ENCODE measurements at regions not wholly inside any gene's neighbourhood (a gene's known extent, or its start where the extent isn't known, plus 50 kb on each side); places are given as distances from the start of the nearest gene placed in this dataset.
A peak's percentile ranks its signal among the peaks of the same experiment; 100 is the strongest.

DNA sequence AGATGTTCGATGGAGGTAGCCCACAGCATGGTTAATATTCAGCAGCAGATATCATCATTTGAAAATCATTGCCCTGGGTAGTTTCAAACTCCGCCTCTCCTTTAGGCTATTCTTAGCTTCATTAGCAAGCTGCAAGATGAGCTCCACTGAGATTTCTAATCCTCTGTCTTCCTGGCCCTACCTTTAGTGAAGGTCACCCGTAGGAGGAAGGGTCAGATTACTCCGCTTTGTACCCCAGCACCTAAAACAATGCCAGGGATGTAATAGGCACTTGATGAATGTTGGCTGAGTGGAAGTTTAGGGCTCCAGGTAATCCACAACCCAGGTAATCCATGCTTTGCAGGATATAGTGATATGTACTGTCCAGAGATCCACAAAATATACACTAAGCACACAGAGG lies 260.1 kb upstream of the MTNR1B start:
- DNase-seq (ENCODE audit: low spot score), result no peak

DNA sequence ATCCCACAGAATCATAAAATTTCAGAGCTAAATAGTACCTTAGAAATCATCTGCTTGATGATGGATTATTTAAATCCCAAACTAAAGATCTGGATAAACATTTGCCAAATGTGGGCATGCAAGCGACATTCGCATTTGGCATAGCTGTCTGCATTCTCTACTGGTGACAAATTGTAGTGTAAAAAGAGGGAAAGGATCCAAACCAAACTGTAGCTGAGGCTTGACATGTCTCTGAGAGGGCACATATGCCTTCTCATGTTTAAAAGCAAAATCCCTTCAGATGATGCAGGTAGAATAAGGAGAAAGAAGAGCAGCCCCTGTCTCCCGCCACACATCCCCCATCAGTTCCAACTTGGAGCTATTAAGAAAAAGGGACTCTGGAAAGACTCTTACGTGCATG lies 257.5 kb upstream of the MTNR1B start:
- no peak for DNase-seq (ENCODE audit: low spot score)

DNA sequence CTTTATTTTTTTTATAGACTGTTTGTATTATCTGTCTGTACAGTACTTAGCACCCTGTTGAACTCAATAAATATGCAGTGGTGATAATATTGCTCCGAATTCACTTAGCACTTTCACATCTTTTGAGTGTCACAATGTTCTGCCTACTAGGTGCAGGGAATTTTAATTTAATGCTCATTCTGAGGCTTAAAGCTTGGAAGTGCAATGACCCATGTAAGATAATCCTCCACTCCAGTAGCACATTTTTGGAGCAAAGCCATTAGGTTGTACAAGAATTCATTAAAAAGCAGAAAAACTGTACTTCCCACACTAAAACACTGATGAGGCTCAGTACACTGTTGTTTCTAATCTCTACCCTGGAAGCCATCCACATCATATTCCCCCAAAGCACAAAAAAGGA lies 255.3 kb upstream of the MTNR1B start:
- no peak for DNase-seq (ENCODE audit: low spot score)

DNA sequence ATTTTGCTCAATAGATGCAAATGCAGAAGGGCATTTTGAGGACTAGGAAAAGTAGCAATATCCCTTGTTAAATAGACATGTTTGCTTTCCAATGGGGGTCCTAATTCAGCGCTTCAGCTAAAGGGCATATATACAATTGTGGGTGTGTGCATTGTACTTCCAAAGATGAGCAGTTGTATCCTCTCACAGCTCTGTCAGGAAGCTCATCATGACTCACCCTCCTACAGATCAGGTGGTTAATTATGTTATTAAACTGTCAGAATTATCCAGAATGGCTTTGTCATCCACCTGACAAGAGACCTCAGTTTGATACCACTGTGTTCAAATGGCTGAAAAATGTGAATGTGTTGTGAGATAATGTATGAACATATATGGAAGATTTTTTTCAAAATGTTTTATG lies 252.2 kb upstream of the MTNR1B start:
- peak; percentile 2 for DNase-seq (ENCODE audit: low spot score)

DNA sequence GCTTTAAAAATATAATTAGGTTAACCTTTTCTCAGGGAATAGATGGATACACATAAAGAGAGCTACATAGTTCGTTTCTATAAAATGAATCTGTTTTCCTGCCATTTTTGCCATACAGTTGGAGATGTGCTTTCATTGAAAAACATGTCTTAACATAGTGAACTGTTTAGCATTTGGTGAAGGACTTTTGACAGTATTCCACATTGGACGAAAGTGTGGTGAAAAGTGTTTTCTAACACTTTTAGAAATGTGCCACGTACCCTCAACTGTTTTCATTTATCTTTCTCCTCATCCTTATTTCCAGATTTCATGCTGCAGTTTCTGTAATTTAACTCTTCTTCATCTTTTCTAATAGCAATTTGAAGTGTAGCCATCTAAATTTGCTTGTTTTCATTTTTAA lies 249.1 kb upstream of the MTNR1B start:
- no peak for DNase-seq (ENCODE audit: low spot score)

DNA sequence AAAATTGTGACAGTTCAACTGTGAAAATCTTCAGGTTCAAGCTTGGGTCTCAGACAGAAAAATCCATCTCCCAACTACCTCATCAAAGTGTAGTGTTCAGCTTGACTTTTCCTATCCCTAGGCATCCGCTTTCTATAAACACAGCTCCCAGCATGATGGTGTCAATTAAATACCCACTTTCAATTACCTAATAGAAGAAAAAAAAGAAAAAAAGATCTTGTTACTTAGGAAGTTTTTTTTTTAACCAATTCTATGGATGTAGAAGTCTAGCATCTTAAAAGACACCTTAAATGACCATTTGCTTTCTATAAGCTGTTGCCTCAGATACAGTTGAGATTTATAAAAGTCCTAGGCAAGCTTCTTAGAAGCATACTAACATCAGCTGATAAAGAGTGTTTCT lies 244.1 kb upstream of the MTNR1B start:
- DNase-seq (ENCODE audit: low spot score), result no peak

DNA sequence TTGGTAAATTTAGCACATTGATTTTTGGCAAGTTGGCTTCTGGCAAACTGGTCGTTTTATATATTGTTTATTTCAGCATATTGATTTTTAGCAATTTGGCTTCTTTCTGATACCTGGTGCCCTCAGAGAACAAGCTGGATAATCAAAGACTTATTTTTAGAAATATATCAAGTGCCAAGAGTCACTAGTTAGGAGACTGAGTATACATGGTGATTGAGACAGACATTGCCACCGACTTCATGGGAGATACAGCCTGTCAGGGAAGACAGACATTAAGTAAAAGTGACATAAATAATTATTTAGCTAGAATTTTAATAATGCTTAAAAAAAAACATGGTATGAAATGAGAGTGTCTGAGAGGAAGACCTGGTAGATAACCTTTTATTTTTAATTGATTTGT lies 242.3 kb upstream of the MTNR1B start:
- no peak for DNase-seq (ENCODE audit: low spot score)

DNA sequence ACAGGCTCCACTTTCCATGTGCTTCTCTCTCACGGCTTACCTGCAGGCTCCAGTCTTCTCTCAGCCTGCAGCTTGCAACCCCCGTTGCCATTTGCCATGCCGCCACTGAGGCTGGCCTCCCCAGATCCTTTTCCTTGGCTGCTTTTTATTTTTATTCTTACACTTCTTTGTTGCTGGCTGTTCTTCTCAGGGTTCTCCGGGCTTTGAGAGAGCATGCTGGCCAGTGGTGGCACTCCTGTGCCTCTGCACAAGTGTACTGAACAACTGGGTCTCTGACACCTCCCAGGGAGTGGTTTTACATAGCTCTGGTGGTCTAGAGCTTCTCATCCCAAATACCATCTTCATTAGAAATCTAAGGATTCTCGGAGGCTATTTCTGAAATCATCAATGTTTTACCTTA lies 241.7 kb upstream of the MTNR1B start:
- no peak for DNase-seq (ENCODE audit: low spot score)

DNA sequence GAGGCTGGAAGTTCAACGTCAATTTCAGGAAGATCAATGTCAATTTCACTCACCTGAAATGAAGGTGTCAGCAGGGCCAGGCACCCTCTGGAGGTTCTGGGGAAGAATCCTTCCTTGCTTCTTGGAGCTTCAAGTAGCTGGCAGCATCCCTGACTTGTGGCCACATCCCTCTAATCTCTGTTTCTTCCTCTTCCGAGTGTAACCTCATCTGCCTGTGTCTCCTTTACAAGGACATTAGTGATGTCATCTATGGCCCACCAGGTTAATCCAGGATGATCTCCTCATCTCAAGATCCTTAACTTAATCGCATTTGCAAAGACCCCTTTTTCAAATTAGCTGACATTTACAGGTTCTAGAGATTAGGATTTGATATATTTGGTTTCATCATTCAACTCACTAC lies 240.8 kb upstream of the MTNR1B start:
- no peak for DNase-seq (ENCODE audit: low spot score)

DNA sequence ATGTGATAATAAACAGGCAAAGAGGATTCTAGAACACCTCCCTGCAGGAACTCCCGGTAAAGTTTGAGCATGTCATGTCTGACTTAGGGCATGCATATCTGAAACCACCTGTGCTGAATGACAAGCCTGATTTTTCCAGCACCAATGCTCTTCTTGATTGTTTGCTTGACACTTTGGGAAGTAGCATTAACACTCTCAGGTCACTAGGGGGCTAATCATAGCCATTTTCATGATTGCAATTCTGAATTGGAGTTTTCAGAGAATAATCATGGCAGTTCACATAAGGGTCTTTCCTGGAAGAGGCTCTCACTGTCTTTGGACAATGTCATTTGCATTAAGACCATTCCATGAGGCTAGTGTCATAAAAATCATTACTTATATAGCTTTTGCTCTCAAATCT lies 234.4 kb upstream of the MTNR1B start:
- peak; percentile 29 for DNase-seq (ENCODE audit: low spot score)

DNA sequence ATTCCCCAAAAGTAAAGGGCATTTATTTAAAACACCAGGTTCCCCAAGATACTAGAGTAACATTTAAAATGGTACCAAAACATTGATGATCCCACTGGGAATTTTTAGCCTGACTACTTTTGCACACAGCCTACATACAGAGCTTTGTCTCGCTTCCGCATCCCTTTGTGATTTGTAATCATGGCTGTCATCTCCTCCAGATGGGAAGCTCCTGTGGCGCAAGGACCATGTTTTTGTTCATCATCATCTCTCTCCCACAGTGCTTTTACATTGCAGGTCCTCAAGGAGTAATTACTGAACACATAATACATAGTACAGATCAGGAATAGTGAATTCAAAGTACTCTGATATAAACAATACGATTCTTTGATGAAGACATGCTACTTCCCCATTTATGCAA lies 231.2 kb upstream of the MTNR1B start:
- DNase-seq (ENCODE audit: low spot score), result no peak

DNA sequence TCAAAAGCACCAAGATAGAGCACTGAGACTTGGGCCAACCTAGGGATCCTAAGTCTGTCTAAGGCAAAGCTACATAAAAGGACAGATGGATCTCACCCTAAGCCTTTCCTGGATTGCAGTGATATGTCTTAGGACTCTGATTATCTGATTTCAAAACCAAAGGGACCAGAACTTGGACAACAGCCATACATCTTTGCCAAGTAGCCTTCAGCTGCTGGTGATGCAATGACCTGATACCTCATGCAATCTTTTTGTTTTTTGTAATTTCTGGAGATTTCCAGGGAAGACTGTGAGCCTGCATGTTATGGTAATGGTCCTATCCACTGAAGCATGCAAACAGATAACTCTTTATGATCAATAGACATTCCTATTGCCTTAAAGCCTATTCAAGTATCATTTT lies 230.4 kb upstream of the MTNR1B start:
- no peak for DNase-seq (ENCODE audit: low spot score)

DNA sequence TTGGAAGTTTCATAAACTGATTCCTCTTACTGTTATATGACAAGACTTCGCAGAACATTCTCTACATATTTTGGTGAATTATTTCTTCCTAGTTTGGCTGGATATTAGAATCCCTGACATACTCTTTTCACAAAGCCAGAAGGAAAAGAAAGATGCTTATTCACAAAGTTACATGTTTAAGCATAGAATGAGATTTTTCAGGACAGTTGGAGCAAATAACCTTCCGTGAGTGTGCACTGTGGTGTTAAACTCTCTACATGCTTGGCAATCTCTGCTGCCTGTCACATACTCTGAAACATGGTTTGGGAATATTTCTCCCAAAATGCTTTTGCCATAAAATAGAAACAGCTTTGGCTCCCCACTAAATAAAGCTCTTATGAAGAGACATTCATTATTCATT lies 230.0 kb upstream of the MTNR1B start:
- DNase-seq (ENCODE audit: low spot score), result no peak

DNA sequence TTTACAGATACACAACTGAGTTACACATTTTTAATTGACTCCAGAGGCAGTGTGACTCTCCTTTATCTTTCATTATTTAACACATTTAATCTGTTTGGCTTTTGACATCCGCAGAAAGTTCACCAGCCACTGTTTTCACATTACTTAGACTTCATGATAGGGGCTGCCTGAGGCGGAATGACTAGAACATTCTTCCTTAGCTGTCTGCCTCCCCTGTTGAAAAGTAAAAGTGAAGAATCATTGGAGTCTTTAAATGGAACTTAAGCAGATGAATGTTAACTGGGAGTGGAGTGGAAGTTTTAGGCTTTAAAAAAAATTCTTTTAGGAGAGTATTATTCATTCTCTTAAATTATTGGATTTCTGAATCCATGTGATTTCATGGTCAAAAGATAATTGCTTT lies 229.2 kb upstream of the MTNR1B start:
- DNase-seq (ENCODE audit: low spot score), result no peak

DNA sequence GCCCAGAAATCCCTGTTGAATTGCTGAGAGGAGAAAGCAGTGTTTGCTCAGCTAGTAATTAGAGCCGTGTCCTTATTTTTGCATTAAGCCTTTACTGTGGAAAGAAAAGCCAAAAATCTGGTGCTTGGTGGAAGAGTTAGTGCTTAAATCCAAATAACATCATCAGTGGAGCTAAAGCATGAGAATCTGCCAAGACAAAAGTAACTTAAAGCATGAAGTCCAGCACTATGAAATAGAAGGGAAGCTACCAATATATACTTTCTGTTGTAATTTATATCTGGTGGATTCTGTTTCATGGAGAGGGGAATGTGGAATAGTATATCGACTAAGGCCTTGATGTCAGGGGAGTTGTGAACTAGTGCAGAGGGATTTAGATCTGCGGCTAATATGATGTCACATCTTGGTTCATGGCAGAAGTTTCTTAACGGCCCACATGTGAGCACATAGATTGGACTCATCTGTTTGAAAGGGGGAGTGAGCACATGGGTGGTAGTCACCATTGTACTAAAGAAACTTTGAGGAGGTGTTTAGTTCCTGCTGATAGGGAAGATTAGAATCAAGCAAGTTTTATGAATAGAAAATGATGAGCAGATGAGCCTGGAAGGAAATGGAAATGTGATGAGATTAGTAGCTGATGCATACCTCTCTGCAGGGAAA lies 224.4 kb upstream of the MTNR1B start:
- no peak for DNase-seq (ENCODE audit: low spot score)

DNA sequence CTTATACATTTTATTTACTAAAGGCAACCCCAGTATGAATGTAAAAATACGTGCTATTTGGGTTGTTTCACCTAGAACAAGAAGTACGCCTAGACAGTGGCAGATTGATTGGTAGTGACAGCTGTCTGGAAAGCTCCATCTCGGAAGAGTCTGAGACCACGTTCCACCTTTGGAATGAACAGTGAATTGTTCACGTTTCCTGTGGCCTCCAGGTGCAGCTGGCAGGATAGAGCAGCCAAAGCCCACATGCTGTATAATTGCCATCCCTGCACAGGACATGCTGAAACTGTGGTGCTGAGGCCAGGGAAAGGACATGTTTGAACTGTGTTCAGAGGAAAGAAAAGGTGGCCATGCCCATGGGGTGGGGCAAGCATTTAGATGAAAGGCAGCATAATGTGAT lies 218.7 kb upstream of the MTNR1B start:
- no peak for DNase-seq (ENCODE audit: low spot score)

DNA sequence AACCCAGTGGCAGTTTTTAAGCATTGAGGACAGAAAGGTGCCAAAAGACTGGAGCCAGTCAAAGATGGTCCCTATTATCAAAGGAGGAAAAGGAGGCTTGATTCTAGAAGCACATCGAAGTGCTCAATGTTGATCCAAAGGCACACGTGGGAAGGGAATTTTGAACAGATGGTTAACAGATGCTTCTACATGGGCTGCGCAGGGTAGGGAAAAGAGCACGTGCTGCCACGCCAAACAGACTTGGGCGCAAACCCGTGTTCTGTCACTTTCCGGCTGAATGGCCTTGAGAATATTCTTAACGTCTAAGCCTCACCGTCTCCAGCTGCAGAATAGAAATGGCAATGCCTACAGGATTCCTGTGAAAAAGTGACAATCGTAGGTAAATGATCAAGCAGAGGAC lies 217.9 kb upstream of the MTNR1B start:
- DNase-seq (ENCODE audit: low spot score), result no peak

DNA sequence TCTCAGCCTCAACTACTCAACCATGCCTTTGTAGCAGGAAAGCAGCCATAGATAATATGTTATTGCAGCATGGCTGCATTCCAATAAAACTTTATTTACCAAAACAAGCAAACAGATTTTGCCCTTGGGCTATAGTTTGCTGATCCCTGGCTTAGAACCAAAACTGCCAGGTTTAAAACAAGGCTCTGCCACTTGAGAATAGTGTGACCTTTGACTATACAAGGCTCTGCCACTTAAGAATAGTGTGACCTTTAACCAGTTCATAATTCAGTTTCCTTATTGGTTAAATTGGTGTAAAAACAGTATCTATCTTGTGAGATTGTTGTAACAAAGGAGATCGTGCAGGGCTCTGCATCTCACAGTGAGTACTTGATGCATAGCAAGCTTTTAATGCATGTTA lies 217.3 kb upstream of the MTNR1B start:
- DNase-seq (ENCODE audit: low spot score), result no peak

DNA sequence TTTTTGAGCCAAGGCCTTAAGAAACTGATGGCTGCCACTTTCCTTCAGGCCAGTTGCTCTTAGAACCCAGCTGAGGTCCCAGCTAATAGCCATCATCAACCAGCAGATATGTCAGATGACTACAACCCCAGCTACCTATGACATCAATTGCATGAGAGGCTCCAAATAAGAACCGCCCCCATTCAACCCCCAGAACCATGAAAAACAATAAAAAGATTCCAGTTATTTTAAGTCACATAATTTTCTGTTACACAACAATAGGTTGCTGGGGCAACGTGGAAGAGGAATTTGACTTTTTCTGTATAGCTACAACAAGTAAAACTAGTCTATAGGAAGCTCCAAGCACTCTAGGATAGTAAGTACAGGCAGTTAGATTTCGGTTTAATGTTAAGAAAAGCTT lies 216.3 kb upstream of the MTNR1B start:
- DNase-seq (ENCODE audit: low spot score), result no peak

DNA sequence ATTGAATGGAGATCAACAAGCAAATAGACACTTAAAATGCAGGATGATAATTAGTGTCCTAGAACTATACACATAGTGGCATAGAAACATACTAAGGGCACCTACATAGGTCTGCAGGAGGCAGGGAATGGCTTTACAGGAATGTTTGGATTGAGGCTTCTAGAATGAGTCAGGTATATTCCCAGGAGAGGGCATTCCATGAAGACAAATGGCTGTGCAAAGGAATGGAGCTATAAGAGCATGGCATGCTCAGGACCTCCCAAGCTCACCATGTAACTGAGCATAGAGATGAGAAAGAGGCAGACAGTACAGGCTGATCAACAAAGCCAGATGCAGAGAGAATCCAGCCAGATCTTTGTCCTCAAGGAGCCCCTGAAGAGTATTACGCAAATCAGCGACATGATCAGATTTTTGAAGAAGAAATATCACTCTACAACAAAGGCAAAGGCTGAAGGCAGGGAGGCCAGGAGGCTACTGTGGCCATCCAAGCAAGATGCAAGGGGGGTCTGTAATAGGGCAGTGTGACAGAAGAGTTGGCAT lies 211.1 kb upstream of the MTNR1B start:
- no peak for DNase-seq (ENCODE audit: low spot score)

DNA sequence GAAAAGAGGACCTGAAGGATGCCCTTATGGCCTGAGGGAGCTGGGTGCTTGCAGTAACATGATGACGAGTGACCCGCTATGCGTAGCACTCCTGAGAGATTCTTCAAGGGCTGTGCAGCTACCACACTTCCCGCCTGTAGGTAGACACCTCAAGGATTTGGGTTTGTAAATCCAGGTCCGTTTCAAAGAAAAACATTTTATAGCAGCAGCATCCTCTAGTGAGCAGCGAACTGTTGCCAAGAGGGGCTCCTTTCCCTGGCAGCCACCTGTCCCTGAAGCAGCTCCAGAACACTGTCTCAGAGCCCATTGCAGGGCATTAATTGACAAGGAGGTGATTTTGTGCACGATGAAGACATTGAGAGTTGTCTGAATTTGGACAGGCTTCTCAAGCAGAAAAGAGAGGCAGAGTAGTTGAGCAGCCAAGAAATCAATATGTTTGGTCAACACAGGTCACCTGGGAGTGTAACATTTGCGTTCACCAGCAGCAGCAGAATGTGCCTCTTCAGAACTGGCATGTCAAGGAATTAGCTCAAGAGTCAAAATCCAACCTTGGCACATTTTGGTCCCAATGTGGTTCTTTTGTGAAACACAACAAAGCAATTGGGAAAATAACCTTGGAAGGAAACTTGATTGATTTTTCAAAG lies 209.8 kb upstream of the MTNR1B start:
- no peak for DNase-seq (ENCODE audit: low spot score)

DNA sequence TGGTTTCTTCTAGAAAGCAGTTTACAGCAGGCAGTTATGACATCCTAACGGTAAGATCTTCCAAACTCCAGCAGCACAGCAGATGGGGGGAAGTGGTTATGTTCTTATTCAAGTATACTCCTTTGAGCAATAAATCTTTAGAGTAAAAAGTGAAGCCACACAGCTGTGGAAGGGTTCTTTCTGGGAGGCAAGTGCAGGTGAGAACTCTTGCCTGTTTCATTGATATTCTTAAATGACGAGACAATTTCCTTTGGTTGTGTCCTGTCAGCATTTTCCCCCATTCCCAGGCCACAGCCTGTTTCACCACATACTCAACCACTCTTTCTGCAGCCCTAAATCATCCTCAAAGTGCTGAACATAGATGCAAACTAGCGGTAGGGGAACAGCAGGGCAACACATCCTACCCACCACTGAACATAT lies 207.3 kb upstream of the MTNR1B start:
- DNase-seq (ENCODE audit: low spot score), result no peak

DNA sequence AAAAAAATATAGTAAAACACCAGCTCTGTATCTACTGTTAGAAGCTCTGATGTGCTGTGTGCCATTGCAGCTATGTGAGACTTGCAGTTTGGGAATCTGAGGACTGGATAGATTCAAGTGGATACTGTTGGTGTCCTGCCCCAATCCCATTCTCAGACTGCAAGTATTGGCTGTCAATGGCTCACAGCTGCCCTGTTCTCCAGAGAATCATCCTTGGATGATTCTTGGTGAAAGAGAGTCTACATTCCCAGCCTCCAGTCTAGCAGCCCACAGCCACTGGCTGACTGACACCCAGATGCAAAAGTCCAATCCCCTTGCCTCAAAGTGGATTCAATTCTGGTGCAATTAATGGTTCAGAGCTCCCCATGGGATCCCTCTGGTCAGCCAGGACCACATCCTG lies 206.1 kb upstream of the MTNR1B start:
- no peak for DNase-seq (ENCODE audit: low spot score)

DNA sequence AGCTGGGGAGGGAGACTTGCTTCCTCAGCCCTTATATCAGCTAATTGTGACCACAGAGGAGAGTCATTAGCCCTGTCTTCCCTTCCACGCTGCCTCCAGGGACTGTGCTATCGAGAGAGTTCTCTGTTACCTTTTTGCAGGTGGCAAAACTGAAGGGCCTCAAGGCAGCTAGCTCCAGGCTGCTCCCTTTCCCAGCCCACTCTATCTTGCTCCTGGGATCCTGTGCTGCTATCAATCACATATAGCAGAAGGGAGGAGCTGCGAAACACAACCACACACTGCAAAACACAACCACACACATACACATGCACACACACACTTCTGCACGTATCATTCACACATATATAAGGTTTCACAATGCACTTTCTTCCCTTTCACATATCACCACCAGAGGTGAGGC lies 205.3 kb upstream of the MTNR1B start:
- no peak for DNase-seq (ENCODE audit: low spot score)

Data from RKO (cell line).